HG02885 (cell line): ENCODE measurements at regions not wholly inside any gene's neighbourhood (a gene's known extent, or its start where the extent isn't known, plus 50 kb on each side); places are given as distances from the start of the nearest gene placed in this dataset.

Source experiments
- ATAC-seq: cut with Tn5 transposase; IDR thresholded peaks from one replicate; pipeline ENCODE4 v1.9.1; 2021; ENCODE audit warnings: mild to moderate bottlenecking; ENCODE audit not compliant: unreplicated experiment, poor library complexity

DNA sequence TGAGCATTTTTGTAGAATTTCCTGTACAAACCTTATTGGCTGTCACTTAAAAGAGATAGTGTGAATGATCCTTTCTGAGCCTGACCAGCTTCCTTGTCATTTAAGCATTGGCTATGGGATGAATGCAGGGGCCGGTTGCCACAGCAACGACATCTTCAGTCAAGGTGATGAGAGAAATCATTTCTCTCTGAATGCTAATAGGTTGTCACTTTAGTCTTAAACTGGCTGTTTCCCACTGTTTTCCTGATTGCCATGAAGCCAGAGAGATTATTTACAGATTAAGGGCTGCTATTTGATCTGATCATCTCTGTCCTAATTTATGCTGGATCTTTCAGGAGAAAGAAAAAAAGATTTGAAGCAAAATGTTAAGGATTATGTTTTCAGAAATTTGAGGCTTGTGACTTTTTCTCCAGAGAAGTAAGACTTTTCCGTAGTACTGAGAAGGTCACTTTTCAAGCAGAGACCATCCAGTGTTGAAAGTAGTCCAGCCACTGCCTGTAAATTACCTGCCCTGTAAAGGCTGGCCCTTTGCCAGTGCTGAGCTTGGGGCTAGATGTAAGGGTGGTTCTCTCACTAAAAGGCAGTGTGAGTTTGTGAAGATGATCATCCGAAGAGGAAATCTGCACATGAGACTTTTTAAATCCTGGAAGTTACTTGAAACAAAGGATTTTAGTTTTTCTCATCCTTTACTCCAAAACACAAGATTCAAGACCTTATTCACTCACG is 235.6 kb downstream of the DACT1 start:
- ATAC-seq, result no peak

DNA sequence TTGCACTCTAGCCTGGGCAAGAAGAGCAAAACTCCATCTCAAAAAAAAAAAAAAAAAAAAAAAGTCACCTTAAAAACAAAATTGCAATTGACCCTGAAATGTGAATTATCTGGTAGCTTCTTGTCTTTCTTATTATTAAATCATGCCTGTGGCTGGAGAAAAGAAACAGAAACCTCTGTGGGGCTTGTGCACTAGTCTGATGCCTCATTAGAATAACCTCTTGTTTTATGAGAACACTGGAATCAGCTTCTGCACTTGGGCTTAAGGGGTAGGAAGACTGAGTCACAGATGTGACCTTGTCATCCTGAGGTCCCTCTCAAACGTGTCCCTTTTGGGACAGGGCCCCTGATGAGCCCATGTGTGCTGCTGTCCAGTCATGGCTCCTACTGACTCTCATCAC is 237.9 kb downstream of the DACT1 start:
- ATAC-seq, result no peak

DNA sequence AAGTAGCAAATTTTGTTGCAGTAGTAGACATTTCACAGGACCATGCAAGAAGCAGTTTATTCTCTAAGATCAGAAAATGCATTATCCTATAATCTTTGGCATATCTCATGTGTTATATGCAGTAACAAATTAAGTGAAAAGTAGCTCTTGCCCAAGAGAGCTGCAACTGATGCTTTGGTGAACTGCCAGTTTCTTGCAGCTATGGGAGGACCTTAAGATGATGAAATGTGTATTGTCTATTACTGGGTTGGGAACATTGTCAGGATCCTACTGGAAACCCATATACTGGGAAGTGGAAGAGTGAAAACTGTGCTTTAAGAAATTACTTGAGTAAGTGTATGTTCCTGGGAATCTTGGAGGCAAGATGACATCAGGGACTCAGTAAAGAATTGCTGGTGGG is 238.8 kb downstream of the DACT1 start:
- ATAC-seq, result no peak

DNA sequence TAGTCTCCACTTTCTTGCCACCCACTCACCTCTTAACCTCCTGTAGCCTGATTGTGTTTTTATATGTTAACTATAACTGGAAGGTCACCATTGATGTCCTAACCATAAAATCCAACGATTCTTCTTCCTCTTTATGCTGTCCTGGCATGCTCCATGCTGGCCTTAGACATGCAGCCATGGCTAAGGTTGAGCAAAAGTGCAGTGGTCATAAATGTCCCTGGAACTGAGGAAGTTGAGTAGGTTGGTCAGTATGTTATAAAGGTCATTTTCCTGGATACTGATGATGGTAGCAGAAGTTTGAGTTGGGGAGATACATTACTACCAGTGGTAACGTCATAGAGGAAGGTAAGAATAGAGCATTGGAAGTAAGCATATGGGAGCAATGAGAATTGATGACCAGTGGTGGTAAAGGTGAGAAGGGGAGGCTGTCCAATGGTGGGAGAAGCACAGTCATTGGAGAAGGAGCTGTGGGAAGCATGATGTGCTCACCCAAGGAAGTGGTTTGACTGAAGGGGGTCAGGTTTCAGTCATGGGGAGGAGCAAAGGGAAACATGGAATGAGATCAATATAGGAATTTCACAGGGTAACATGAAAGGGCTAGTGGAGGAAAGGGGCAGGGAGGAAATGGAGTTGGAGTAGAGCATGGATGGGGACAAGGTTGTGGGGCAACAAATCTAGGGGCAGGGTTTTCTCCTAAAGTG is 240.8 kb downstream of the DACT1 start:
- ATAC-seq, result no peak

DNA sequence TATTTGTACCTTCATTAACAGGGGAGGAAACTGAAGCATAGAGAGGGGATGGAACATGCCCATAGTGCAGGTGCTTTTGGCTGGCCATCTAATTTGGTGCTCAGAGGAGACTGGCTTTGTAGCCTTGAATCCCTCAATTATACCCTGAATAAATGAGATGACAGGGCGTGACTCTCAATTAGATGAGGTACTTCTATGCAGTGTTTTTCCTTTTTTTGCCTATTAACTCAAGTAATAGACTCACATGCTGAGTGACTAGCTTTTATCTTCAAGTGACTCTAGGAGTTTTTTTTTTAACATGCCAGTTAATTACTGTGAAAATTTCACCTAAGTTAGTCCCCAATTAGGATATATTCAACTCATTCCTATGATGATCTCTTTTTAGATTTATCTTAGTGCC is 243.7 kb downstream of the DACT1 start:
- no peak for ATAC-seq

DNA sequence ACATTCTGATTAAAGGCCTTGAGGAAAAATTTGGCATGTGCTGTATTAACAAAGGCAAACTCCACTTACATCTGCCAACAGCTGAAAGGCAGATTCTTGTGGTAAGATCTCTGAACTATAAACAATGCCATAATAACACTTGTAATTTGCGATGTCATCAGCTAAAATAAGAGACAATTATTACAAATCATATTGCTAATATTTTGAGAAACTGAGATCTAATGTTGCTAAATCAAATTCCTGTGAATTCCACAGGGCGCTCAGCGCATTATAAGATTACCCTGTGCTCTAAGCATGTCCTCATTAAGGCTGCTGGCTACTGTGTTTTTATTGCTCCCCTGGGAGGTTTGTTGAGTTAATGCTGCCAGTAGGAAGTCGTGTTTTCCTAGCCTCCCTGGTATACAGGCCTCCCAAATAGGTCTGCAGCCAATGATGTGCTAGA is 244.8 kb downstream of the DACT1 start:
- ATAC-seq, result no peak

DNA sequence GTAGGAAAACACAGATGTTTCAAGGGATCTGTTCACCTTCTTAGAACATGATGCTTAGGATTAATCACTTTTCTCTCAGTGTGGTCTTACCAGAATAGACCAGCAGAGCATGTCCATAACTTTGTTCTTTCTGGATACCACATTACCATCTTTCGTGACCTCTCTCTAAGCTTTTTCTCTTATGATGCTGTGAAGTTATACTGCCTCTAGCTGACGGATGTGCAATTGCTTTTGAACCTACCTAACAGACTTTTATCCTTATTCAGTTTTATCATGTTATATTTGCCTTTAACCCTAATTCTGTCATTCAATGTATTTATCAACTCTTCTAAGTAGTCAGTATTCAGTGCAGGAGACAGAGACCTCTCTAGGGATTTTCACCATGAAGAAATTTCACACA is 246.7 kb downstream of the DACT1 start:
- ATAC-seq, result no peak

DNA sequence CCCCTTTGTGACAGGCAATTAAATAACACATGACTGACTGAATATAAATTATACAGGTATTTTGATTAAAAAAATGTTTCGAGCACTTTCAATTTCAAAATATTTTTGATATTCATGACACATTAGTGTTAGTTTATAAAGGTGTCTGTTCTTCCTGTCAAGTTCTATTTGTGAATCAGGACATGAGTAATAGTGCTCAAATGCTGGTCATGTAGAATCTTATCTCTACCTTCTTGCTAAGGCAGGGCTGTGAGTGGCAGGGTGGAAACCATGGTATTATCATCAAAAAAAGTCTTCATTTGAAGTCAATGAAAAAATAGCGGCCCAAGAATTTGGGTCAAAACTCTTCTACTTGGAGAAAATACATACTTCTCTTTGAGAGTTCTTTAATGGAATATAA is 250.2 kb downstream of the DACT1 start:
- ATAC-seq, result no peak

DNA sequence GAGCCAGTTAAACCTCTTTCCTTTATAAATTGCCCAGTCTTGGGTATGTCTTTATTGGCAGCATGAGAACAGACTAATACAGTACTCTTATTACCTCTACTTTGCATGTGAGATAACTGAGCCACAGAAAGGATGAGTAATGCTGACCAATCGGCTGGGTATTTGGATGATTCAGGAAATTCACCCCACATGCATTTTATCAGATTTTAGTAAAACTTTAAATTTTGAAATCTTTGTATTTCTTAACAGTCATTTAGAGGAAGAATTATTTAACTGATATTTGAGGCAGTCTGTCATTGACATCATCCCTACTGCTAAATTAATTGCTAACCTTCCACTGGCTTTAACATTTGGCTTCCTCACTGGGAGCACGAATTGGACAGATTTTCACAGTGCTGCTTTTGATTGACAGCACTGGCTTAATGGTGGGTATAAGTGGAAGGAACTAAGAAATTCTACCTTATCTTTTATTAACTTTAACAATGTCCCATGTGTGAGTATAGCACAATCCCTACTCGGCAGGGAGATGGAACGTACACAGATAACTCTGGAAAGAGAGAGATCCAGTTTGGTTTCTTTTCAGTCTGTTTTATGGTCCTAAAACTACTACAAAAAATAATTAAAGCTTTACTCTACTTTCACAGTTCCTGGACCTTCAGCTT is 261.0 kb downstream of the DACT1 start:
- ATAC-seq, result no peak

DNA sequence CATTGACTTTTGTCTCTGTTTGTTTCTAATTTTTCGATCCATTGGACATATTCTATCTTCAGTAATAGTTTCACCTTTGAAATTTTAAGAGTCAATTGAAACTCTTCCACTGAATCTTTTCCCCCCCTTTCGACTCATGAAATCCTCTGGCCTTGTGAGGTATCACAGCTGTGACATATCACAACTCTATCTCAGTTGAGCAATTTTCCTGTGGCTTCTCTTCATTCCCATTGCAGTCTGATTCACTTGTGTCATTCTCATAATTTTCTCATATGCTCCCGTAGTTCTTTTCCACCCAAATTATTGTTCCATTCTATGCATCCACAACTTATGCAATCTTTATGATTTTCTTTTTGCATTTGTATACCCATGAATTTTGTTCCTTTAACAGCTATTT is 261.6 kb downstream of the DACT1 start:
- no peak for ATAC-seq

DNA sequence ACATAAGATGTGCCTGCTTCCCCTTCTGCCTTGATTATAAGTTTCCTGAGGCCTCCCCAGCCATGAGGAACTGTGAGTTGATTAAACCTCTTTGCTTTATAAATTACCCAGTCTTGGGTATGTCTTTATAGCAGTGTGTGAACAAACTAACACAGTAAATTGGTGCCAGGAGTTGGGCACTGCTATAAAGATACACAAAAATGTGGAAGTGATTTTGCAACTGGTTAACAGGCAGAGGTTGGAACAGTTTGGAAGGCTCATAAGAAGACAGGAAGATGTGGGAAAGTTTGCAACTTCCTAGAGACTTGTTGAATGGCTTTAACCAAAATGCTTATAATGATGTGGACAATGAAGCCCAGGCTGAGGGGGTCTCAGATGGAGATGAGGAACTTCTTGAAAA is 264.1 kb downstream of the DACT1 start:
- no peak for ATAC-seq

DNA sequence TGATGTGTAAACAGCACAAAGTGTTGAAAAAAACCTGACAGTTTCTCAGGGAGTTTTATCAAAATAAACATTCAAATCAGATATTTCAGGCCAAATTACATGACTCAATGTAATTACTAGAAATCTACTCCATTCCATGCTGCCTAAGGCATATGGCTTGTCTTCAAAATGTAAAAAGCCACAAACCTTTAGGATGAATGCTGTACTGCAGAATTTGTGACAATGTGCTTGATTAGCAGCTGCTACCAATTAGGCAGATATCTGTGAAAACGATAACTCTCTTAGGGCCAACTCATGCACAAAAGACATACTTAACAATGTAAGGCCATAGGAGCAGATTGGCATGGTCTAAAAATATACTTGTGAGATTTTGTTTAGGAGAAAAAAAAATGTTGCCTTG is 267.0 kb downstream of the DACT1 start:
- ATAC-seq, result no peak

DNA sequence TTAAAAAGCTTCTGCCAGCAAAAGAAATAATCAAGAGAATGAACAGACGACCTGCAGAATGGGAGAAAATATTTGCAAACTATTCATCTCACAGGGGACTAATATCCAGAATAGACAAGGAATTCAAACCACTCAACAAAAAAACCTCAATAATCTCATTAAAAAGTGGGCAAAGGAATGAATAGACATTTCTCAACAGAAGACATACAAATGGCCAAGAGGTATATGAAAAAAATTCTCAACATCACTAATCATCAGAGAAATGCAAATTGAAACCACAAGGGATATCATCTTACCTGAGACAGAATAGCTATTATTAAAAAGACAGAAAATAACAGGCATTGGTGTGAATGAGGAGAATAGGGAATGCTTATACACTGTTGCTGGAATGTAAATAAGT is 270.0 kb downstream of the DACT1 start:
- no peak for ATAC-seq

DNA sequence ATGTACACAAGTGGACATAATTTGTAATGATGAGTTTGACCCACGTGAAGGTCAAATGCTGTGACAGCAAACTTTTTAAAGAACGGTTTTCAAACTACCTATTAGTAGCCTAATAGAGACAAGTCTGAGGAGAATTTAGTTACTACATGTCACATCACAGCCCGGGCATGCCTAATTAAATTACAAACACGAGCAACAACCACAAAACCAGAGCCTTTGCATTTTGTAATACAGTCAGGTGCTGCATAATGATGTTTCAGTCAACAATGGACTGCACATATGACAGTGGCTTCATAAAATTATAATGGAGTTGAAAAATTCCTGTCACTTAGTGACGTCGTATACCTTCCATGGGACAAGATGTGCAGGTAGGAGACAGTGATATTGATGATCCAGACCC is 274.5 kb downstream of the DACT1 start:
- no peak for ATAC-seq

DNA sequence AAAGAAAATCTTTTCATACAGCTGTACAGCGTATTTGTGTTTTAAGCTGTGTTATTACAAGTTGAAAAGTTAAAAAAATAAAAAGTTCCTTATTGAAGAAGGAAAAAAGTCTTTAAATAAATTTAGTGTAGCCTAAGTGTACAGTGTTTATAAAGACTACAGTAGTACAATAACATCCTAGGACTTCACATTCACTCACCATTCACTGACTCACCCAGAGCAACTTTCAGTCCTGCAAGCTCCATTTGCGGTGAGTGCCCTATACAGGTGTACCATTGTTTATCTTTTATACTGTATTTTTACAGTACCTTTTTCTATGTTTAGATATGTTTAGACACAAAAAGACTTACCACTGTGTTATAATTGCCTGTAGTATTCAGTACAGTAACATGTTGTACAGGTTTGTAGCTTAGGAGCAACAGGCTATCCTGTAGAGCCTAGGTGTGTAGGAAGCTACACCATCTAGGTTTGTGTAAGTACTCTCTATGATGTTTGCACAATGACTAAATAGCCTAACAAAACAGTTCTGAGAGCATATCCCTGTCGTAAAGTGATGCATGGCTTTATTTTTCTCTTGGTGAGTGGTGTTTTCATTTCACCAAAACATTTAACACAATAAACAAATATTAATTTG is 275.2 kb downstream of the DACT1 start:
- ATAC-seq, result no peak

DNA sequence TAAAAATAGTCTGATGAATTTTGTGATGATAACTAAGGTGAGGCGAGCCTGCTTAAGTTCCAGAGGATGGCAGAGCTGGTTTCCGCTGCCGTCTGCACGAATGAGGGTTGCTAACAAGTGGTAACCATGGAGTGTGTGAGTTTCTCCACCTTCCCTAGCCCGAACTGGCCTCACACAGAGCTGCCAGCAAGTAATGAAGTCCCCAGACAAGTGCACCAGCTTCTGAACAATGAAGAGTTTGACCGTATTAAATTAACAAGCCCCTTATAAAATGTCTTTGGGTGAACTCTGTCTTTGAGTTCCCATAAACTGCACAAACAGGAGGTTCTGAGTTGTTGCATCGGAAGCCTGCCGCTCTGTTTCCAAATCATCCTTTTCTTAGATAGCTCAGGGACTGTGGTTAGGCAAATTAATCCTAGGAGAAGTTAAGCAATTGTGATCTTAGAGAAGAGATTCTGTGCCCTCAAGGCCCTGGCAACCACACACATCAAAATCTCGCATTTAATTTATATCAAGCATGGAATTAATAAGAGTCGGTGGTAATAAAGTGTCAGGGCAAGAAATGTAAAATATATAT is 274.1 kb upstream of the DAAM1 start:
- no peak for ATAC-seq

DNA sequence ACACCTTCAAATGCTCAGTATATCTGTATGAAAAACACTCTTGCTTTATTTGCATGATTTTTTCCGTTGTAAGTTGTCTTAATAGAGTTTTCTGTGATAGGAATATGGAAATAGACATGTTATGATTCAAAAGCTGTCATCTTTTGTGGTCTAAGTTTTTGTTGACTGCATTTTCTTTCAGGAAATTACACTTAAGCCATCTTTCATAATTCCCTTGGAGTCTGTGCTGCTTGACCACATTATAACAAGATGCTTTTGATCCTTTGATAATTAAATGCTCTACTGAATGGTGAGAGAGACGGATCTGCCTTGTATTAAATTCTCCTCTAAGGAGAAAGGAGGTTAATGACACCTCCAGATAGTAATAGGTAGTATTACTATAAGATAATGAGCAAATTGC is 272.8 kb upstream of the DAAM1 start:
- ATAC-seq, result no peak

DNA sequence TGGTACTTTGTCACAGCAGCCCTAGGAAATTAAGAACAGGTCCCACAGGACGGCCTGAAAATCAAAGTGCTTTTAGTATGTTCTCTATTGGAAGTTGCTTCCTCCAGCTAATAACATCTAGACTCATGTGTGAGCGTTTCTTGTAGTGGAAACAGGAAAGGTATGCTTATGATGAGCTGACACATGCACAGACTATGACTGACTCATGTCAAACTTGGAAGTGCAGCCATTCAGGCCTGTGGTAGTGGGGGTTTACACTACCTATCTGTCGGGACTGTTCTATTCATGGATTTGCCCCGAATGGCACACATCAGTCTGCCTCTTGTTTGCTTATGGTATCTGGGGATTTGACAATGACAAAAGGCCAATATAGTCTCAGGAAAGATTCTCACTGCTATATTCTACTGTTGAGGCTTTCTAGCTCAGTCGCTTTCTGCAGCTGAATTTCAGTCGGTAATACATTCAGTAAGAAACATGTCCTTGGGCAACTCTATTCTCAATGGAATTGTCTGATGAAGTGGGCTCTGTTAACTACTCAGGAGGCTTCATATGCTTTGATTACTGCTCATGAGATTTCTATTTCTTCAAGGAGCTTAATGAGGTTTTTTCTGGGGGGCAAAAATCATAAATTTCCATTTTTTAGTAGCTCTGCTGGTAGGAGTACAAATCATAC is 270.3 kb upstream of the DAAM1 start:
- no peak for ATAC-seq

DNA sequence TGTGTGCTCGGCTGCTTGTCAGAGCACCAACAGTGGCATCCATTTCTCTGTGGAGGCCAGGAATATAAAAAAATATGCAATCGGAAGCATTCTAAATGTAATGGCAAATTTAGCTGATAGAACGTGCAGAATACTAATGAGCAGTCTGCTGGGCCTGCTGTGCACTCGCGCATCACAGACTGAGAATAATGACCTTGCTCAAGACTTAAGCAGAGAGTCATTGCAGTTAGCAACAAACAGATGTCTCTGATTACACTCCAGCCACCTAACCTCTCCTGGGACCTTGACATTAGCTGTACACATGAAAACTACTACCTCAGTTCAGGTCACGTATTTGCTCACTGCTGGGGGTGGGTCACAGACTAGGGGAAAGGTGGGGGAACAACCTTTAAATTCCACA is 269.2 kb upstream of the DAAM1 start:
- ATAC-seq, result no peak

DNA sequence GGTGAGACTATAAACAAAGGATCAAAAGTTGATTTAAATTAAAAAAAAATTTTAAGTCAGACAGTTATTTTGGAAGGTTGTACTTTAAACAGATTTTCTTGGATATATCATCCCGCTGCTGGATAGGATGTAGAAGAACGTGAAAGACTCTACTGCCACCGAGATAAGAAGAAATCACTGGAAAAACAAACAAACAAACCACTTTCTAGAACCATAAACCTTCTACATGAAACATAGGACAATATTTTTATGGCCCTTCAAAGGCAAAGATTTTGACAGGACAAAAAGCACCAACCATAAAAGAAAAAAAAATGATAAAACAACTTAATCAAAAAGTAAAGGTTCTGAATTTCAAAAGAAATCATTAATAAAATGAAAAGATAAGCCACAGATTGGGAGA is 268.2 kb upstream of the DAAM1 start:
- no peak for ATAC-seq
